GM13977 (cell line): ENCODE measurements at regions not wholly inside any gene's neighbourhood (a gene's known extent, or its start where the extent isn't known, plus 50 kb on each side); places are given as distances from the start of the nearest gene placed in this dataset.

Source experiments
- DNase-seq: peaks from one replicate; pipeline ENCODE4 v3.0.0; 2012; ENCODE audit warnings: low spot score
- in situ Hi-C: fragments of 300-500 bp; cut with MboI; formaldehyde crosslinking; loops from one replicate; pipeline ENCODE4 v1.12.0; 2022; ENCODE audit warnings: low sequenced_read_pairs, low pct_unique_long_range_greater_than_20kb, mixed read lengths, inconsistent platforms; ENCODE audit not compliant: unreplicated experiment
- TF ChIP-seq, protein P1 (sequence below): IDR thresholded peaks from 2 replicates; pipeline ENCODE4 v1.5.1; 2012; ENCODE audit warnings: mild to moderate bottlenecking, control low read depth; ENCODE audit not compliant: insufficient read depth; ENCODE audit errors: extremely low read depth, missing control alignments

DNA sequence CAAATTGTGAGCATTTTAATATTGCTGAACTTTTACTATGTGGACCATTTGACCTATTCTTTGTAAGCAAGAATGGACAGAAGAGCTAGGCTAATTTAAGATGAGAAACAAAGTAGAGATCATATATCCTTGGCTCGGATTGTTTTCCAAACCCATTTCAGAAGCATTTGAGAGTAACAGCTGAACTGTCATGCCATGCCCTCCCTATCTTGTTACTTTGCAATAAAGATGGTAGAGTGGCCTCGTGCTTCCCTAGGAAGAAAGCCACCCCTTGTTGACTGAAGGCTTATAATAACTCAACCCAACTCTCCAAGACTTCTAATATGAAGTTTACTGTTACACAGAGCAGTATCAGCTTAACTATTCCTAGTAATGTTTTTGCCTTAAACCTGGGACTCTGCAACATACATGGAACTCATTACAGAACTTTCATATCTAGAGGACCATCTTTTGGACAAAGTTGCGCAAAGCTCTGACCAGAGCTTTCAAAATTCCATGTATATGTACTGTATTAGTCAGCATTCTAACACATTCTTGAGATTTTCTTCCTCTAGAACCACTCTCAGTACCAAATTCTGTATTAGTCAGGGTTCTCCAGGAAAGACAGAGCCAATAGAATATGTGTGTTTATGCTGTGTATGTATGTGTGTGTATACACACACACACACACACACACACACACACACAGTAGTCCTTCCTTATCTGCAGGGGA, 68.7 kb downstream of the ADAMTS1 start:
- in situ Hi-C loops = no loop called here
- no peak for DNase-seq

DNA sequence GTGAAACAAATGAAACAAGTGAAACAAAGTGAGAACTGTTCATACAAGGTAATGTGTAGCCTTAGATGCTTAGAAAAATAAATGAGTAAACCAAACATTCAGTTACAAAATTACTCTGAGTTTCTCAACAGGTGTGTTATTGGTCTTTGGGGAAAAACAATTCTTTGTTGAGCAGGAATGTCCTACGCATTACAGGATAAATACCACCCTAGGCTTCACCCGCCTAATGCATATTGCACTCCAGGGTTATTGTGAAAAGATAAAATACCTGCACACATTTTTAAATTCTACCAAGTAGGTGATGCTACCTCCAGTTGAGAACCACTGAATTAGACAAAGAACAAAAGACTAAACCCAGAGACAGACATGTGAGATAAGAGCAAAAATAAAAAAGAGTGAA, 72.2 kb downstream of the ADAMTS1 start:
- in situ Hi-C loops = no loop called here
- TF ChIP-seq, protein P1, sequence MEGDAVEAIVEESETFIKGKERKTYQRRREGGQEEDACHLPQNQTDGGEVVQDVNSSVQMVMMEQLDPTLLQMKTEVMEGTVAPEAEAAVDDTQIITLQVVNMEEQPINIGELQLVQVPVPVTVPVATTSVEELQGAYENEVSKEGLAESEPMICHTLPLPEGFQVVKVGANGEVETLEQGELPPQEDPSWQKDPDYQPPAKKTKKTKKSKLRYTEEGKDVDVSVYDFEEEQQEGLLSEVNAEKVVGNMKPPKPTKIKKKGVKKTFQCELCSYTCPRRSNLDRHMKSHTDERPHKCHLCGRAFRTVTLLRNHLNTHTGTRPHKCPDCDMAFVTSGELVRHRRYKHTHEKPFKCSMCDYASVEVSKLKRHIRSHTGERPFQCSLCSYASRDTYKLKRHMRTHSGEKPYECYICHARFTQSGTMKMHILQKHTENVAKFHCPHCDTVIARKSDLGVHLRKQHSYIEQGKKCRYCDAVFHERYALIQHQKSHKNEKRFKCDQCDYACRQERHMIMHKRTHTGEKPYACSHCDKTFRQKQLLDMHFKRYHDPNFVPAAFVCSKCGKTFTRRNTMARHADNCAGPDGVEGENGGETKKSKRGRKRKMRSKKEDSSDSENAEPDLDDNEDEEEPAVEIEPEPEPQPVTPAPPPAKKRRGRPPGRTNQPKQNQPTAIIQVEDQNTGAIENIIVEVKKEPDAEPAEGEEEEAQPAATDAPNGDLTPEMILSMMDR = no peak
- no peak for DNase-seq

More for the DNA sequence above, 68.7 kb downstream of the ADAMTS1 start:
- TF ChIP-seq, protein P1 = no peak

DNA sequence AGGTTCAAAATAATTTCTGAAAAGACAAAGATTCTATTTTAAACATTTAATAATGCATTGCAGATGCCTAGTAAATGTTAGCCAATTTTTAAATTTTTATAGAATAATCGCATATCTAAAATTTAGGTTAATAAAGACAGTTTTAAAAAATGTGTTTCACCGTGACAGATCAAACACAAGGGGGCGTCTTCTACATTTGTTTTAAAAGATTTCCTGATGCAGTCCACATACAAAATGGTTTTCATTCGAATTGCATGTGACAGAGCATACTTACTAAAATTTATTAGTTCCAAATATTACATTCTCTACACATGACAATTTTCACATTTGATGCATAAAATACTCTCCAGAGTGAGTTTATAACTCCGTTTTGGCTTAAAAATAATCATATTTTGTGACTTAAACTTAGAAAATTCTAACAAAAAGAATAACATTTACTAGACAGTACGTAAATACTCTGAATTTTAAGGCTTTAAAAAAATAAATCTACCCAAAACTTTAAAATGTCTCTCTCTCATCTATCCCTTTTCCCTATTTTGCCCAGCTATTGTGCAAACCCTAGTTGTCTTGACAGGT, 75.5 kb downstream of the ADAMTS1 start:
- no peak for DNase-seq
- in situ Hi-C loops = no loop called here

DNA sequence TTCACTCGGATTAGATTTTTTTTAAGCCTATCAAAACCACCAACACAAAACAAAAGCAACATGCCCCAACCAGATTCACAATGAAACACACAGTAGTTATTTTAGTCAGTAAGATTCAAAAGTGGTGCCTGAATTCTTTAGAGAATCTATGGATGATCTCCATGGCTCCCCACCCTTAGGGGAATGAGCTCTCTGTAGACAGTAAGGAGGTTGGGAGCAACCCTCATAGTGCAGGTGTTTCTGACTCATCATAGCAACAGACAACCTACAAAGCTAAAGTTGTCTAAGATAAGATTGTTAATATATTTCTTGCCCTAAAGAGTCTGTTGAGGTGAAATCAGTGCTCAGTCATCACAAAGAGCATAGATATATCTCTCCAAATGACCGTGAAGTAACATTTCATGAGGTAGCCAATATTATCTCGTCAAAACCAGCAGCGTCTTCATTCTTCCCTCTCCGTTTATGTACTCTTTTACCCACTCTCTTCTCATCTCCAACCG, 78.3 kb downstream of the ADAMTS1 start:
- TF ChIP-seq, protein P1 = no peak
- DNase-seq = no peak
- in situ Hi-C loops = no loop called here

More for the DNA sequence above, 75.5 kb downstream of the ADAMTS1 start:
- TF ChIP-seq, protein P1 = no peak

DNA sequence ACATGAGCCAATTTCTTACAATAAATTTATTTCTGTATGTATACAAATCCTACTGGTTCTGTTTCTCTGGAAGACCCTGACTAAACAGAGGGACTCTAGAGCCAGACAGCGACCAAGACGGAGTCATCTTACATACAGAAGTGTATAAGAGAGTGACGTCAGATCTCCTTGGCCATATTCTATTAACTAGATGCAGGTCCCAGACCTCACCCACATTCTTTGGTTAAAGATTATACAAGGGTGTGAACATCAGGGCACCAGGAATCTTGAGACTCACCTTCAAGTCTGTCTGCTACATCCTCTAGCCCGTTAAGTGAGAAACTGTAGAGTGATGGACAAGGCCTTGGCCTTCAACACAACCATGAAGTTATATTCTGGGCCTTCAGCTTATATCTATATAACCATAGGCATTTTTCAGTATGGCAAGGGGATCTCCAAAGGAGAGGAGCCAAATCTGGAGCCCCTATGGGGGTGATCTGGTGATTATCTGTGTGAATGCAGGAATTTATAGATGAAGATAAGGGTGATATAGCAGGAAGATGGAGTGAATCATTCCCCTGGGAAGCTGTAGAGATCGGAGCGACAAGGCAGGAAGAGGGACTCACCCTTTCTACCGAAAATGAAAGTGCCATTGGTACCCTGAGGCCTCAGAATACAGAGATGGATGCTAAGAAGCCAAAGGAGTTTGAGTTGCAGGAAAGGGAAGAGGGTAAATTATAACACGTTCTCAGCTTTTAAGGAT, 83.9 kb downstream of the ADAMTS1 start:
- no peak for DNase-seq
- in situ Hi-C loops = no loop called here
- TF ChIP-seq, protein P1 = no peak

DNA sequence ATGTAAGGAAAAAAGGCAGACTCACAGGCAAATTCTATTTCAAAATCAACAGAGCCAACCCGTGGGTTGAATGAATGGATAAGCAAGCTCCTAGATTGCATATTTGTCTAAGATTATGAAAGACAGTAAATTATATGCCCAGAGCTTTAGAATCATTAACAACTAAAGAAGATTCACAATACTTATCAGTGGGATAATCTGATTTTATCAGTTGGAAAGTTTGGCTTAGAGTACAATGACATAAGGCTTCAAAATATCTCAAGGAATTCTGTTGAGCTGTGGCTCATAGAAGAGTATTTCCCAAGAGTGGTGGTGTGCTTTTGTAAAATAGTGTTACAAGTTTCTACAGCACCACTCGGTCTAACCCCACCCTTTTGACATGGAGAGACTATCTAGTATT, 85.5 kb downstream of the ADAMTS1 start:
- TF ChIP-seq, protein P1 = no peak
- in situ Hi-C loops = no loop called here
- DNase-seq = no peak
